GM23338 (cell line): ENCODE measurements at regions not wholly inside any gene's neighbourhood (a gene's known extent, or its start where the extent isn't known, plus 50 kb on each side); places are given as distances from the start of the nearest gene placed in this dataset.

Experiments
- ATAC-seq: fragments of 200-7000 bp; cut with Tn5 transposase; 3 replicates; pipeline ENCODE4 v1.9.1; 2020
- DNase-seq: peaks from one replicate; pipeline ENCODE4 v3.0.0-alpha.2; 2015; ENCODE audit warnings: low spot score
- H2AFZ ChIP-seq: fragments of 200-600 bp; sonication (generic); 2 replicates; pipeline ENCODE4 v1.8.0; 2016; ENCODE audit warnings: antibody characterized with exemption, mild to moderate bottlenecking, moderate library complexity
- H3F3A ChIP-seq: fragments of 200-600 bp; sonication (generic); replicated peaks from 2 replicates; pipeline ENCODE4 v1.8.0; 2017; ENCODE audit warnings: antibody characterized with exemption, mixed run types, low read depth
- H3K27ac ChIP-seq: fragments of 200-600 bp; sonication (generic); 2 replicates; pipeline ENCODE4 v1.6.1; 2016; ENCODE audit warnings: low read depth
- H3K27me3 ChIP-seq: fragments of 200-600 bp; sonication (generic); 2 replicates; pipeline ENCODE4 v1.8.0; 2016; ENCODE audit warnings: mild to moderate bottlenecking, mixed run types, moderate library complexity; ENCODE audit not compliant: insufficient read depth
- H3K36me3 ChIP-seq: fragments of 200-600 bp; sonication (generic); 2 replicates; pipeline ENCODE4 v1.8.0; 2016; ENCODE audit warnings: mild to moderate bottlenecking; ENCODE audit not compliant: insufficient read depth
- H3K4me1 ChIP-seq: fragments of 200-600 bp; sonication (generic); 2 replicates; pipeline ENCODE4 v1.8.0; 2016; ENCODE audit warnings: mild to moderate bottlenecking, moderate library complexity; ENCODE audit not compliant: insufficient read depth
- H3K4me2 ChIP-seq: fragments of 200-600 bp; sonication (generic); 2 replicates; pipeline ENCODE4 v1.7.1; 2017; ENCODE audit warnings: mixed run types
- H3K4me3 ChIP-seq: fragments of 200-600 bp; sonication (generic); 2 replicates; pipeline ENCODE4 v1.6.1; 2016; ENCODE audit warnings: mixed run types
- H3K79me2 ChIP-seq: fragments of 200-600 bp; sonication (generic); replicated peaks from 2 replicates; pipeline ENCODE4 v1.8.0; 2017; ENCODE audit warnings: mild to moderate bottlenecking; ENCODE audit not compliant: insufficient read depth
- H3K9me2 ChIP-seq: fragments of 200-600 bp; sonication (generic); 2 replicates; pipeline ENCODE4 v1.8.0; 2017; ENCODE audit not compliant: insufficient read depth
- H4K20me1 ChIP-seq: fragments of 200-600 bp; sonication (generic); replicated peaks from 2 replicates; pipeline ENCODE4 v1.8.0; 2017; ENCODE audit warnings: mild to moderate bottlenecking; ENCODE audit not compliant: insufficient read depth
- H3K27ac Mint-ChIP-seq: 2 replicates; pipeline ENCODE4 v1.8.0; 2020; ENCODE audit warnings: inconsistent platforms, mild to moderate bottlenecking, moderate library complexity, mixed read lengths
- H3K27me3 Mint-ChIP-seq: 3 replicates; pipeline ENCODE4 v1.8.0; 2022; ENCODE audit warnings: low read depth, mild to moderate bottlenecking, moderate library complexity, mixed read lengths, inconsistent platforms; ENCODE audit not compliant: insufficient read depth, poor library complexity
- H3K36me3 Mint-ChIP-seq: 3 replicates; pipeline ENCODE4 v1.8.0; 2021; ENCODE audit warnings: low read depth, mild to moderate bottlenecking, inconsistent platforms, moderate library complexity, mixed read lengths
- H3K4me1 Mint-ChIP-seq: 3 replicates; pipeline ENCODE4 v1.8.0; 2020; ENCODE audit warnings: mild to moderate bottlenecking, inconsistent platforms, mixed read lengths
- H3K4me3 Mint-ChIP-seq: 3 replicates; pipeline ENCODE4 v1.8.0; 2021; ENCODE audit warnings: moderate library complexity, mild to moderate bottlenecking, inconsistent platforms, mixed read lengths
- H3K9me3 Mint-ChIP-seq: 3 replicates; pipeline ENCODE4 v1.8.0; 2020; ENCODE audit warnings: moderate library complexity, mild to moderate bottlenecking, inconsistent platforms, mixed read lengths
- NANOG ChIP-seq: IDR thresholded peaks from 2 replicates; pipeline ENCODE4 v1.6.1; 2016; ENCODE audit warnings: antibody characterized with exemption, borderline replicate concordance
- STAT1 ChIP-seq: IDR thresholded peaks from one replicate; pipeline ENCODE4 v1.6.1; 2016; ENCODE audit warnings: antibody characterized with exemption; ENCODE audit not compliant: unreplicated experiment
- ZNF462 ChIP-seq: fragments of 250-450 bp; sonication (Bioruptor Pico); IDR thresholded peaks from 2 replicates; pipeline ENCODE4 v1.5.0; 2020; ENCODE audit warnings: mild to moderate bottlenecking, moderate library complexity
- TF ChIP-seq, protein P1 (sequence below), 2 experiments: fragments of 200-600 bp in 1 of 2; sonication (generic) in 1 of 2; conservative IDR thresholded peaks; 2 replicates each; pipeline versions ENCODE4 v1.5.1 to v1.6.1; 2016 to 2017; ENCODE audit warnings: antibody characterized with exemption in 2 of 2, low read depth in 2 of 2, mild to moderate bottlenecking in 2 of 2, moderate library complexity in 1 of 2

DNA sequence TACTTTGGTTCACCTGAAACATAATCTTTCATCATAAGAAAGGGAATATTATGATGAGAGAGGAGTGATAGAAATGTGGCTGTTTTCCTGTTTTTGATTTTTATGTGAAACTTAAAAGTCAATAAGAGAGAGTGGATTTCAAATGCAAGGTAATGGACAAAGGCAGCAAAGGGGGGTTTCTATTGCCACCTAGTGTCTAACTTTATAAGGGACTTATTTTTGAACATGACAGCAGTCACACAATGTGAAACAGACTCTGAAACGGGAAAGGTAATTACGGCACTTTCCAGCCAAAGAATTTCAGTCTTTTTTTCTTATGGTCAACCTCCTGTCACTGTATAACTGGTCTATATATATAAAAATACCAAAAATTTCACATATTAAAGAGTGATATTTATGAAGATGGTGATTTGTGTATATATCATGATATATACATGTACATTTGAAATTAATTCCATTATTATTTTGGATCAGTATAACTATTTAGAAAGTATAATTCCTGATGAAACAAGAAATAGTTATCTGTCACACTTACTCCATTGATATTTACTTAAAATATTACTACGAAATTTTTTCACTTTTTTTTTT is 127.1 kb downstream of the FBXO8 start:
- H3K4me1 ChIP-seq, result peaks cover 3% of the 10 kb centered on the region; the same call in 1 of the 2 replicates
- no peaks in the 10 kb centered on the region for H3K27me3 ChIP-seq
- H3K4me3 ChIP-seq, result no peak overlapping the region
- H3F3A ChIP-seq, result no peaks in the 10 kb centered on the region
- peaks cover 3% of the 10 kb centered on the region for H3K27me3 Mint-ChIP-seq
- H2AFZ ChIP-seq, result no peak overlapping the region
- H3K36me3 Mint-ChIP-seq, result no peaks in the 10 kb centered on the region
- peak; percentile 56 for ATAC-seq
- H3K79me2 ChIP-seq, result no peaks in the 10 kb centered on the region
- no peaks in the 10 kb centered on the region for H3K9me2 ChIP-seq
- H3K36me3 ChIP-seq, result no peaks in the 10 kb centered on the region
- peaks cover 14% of the 10 kb centered on the region; the same call in 2 of the 3 replicates for H3K4me1 Mint-ChIP-seq
- no peak overlapping the region for H3K27ac ChIP-seq
- no peak overlapping the region for H3K4me2 ChIP-seq
- TF ChIP-seq NANOG (no peak), ZNF462 (CRISPR knock-in tag) (no peak), STAT1 (no peak)
- TF ChIP-seq, protein P1, sequence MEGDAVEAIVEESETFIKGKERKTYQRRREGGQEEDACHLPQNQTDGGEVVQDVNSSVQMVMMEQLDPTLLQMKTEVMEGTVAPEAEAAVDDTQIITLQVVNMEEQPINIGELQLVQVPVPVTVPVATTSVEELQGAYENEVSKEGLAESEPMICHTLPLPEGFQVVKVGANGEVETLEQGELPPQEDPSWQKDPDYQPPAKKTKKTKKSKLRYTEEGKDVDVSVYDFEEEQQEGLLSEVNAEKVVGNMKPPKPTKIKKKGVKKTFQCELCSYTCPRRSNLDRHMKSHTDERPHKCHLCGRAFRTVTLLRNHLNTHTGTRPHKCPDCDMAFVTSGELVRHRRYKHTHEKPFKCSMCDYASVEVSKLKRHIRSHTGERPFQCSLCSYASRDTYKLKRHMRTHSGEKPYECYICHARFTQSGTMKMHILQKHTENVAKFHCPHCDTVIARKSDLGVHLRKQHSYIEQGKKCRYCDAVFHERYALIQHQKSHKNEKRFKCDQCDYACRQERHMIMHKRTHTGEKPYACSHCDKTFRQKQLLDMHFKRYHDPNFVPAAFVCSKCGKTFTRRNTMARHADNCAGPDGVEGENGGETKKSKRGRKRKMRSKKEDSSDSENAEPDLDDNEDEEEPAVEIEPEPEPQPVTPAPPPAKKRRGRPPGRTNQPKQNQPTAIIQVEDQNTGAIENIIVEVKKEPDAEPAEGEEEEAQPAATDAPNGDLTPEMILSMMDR (conservative IDR thresholded peaks at IDR 0.05; ENCODE audit: low read depth in 2 of 2), result peak; percentile 67 to 71
- no peaks in the 10 kb centered on the region for H4K20me1 ChIP-seq
- DNase-seq, result peak; percentile 58
- no peak overlapping the region for H3K27ac Mint-ChIP-seq
- no peaks in the 10 kb centered on the region for H3K9me3 Mint-ChIP-seq
- H3K4me3 Mint-ChIP-seq, result no peak overlapping the region
